ENCODE measurements at regions not wholly inside any gene's neighbourhood (a gene's known extent, or its start where the extent isn't known, plus 50 kb on each side); places are given as distances from the start of the nearest gene placed in this dataset.

DNA sequence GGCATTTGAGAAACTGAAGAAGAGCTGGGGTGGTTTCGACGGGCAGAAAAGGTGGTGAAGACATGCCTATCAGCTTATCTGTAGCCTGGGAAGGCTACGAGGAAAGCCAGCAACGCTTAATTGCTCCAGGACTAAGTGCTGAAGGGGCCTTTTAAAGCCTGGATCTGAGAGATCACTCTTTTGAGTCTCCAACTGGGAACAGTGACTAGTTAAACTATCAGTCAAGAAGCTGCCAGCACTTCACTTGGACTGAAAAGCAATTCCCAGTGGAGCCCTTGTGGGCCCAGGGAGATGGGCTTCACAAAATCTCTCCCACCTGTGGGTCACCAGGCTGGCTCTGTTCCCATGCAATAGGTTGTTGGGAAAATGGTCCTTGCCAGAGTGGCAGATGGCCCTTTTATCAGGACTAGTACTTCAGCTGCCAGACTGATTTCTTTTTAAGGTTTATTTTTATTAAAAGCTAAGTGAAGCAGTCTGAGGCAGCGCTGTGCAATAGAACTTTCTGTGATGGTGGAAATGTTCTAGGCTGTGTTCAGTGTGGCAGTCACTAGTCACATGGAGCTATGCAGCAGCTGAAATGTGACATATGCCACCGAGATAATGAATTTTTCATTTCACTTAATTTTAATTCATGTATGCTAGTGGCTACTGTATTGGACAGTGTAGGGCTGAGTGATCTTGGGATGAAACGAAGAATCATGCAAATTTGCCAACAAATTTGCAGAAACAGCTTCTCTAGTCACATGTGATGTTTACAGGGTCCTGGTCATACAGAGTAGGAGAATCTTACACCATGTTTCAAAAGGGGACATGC, 276.8 kb downstream of the PCNX1 start:
- Histone ChIP-seq H3K9me3 (no peaks in the 10 kb centered on the region), H3K4me3 (no peak overlapping the region), H3K36me3 (no peaks in the 10 kb centered on the region), H3K27ac (no peak overlapping the region), H3K27me3 (replicated peaks; ENCODE audit: insufficient read depth) (no peaks in the 10 kb centered on the region), H3K4me1 (ENCODE audit: control insufficient read depth in 1 of 2, low read depth in 2 of 2) (no peaks in the 10 kb centered on the region)
- ATAC-seq (ENCODE audit: insufficient number of reproducible peaks, low FRiP score, low read depth) (no peak), DNase-seq (ENCODE audit: low spot score) (no peak)
- TF ChIP-seq, protein P1, sequence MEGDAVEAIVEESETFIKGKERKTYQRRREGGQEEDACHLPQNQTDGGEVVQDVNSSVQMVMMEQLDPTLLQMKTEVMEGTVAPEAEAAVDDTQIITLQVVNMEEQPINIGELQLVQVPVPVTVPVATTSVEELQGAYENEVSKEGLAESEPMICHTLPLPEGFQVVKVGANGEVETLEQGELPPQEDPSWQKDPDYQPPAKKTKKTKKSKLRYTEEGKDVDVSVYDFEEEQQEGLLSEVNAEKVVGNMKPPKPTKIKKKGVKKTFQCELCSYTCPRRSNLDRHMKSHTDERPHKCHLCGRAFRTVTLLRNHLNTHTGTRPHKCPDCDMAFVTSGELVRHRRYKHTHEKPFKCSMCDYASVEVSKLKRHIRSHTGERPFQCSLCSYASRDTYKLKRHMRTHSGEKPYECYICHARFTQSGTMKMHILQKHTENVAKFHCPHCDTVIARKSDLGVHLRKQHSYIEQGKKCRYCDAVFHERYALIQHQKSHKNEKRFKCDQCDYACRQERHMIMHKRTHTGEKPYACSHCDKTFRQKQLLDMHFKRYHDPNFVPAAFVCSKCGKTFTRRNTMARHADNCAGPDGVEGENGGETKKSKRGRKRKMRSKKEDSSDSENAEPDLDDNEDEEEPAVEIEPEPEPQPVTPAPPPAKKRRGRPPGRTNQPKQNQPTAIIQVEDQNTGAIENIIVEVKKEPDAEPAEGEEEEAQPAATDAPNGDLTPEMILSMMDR (IDR thresholded peaks at IDR 0.05): no peak

DNA sequence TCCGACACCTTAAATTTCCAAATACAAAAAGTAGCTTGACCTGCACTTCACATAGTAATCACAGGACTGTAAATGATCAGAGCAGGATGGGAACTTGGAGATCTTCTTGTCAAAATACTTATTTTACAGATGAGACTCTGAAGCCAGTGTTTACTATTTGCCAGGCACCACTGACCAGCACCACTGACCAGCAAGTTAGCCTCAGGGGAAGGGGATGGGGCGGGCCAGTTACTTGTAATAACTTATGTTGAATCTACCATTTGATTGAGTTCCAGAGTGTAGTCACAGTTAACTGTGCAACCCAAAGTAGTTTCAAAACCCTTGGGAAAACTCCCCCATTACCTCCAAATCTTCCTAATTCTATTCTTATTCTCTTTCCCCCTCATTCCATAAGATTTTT, 278.4 kb downstream of the PCNX1 start:
- DNase-seq (ENCODE audit: low spot score) (no peak), ATAC-seq (ENCODE audit: insufficient number of reproducible peaks, low FRiP score, low read depth) (no peak)
- no peaks in the 10 kb centered on the region for H3K9me3 ChIP-seq
- H3K27ac ChIP-seq: no peak overlapping the region
- TF ChIP-seq, protein P1 (IDR thresholded peaks at IDR 0.05): no peak
- no peak overlapping the region for H3K4me3 ChIP-seq
- no peaks in the 10 kb centered on the region for H3K4me1 ChIP-seq (ENCODE audit: control insufficient read depth in 1 of 2, low read depth in 2 of 2)
- no peaks in the 10 kb centered on the region for H3K36me3 ChIP-seq
- H3K27me3 ChIP-seq (replicated peaks; ENCODE audit: insufficient read depth): no peaks in the 10 kb centered on the region

DNA sequence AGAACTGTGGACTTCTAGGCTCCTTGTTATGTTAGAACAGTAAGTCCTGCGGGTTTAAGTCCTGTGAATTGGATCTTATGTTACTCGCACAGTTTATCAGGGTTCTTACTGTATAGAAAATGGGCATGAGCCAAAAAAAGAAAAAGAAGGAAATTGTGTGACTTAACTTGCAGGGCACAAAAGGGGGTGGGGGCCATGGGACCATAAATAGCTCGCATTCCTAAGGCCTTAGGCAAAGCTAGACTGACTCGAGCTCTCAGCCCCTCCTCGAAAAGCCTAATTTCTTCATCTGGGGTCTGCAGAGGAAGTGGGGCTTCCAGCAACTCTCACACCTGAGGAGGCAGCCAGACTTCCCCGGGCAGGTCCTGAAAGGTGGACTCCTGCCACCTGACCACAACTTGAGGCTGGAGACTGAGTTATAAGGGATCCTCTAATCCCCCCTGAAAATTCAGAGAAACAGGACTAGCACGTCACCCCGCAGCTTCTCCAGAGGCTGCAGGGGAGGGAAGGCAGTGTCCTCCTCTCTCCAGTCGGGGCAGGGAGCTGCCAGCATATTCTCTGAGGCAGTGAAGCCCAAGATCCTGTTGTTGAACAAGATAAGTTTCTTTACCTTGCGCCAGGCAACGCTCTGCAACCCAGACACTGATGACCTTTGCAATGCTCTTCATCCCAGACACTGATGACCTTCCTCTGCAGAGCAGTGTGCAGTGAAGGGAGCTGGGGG, 280.5 kb downstream of the PCNX1 start:
- TF ChIP-seq, protein P1 (IDR thresholded peaks at IDR 0.05): no peak
- Histone ChIP-seq H3K9me3 (no peaks in the 10 kb centered on the region), H3K27ac (no peak overlapping the region), H3K27me3 (replicated peaks; ENCODE audit: insufficient read depth) (no peaks in the 10 kb centered on the region), H3K4me3 (no peak overlapping the region), H3K36me3 (no peaks in the 10 kb centered on the region), H3K4me1 (ENCODE audit: control insufficient read depth in 1 of 2, low read depth in 2 of 2) (no peaks in the 10 kb centered on the region)
- ATAC-seq (ENCODE audit: insufficient number of reproducible peaks, low FRiP score, low read depth): no peak
- DNase-seq (ENCODE audit: low spot score): no peak

DNA sequence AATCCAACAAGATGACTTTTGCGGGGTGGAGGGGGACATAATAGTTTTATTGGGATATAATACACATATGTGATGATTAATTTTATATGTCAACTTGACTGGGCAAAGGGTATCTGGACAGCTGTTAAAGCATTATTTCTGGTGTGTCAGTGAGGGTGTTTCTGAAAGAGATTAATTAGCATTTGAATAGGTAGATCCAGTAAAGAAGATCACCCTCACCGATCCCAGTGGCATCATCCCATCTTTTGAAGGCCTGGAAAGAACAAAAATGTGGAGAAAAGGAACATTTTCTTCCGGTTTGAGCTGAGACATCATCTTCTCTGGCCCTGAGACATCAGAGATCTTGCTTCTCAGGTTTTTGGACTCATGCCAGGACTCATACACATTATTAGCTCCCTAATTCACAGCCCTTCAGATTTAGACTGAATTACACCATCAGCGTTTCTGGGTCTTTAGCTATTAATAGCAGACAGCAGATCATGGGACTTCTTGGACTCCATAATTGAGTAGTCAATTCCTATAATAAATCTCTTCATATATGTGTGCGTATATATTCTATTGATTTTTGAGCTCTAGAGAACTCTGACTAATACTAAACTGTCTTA, 283.6 kb downstream of the PCNX1 start:
- no peak overlapping the region for H3K4me3 ChIP-seq
- H3K9me3 ChIP-seq: no peaks in the 10 kb centered on the region
- H3K27me3 ChIP-seq (replicated peaks; ENCODE audit: insufficient read depth): no peaks in the 10 kb centered on the region
- no peaks in the 10 kb centered on the region for H3K36me3 ChIP-seq
- DNase-seq (ENCODE audit: low spot score) (no peak), ATAC-seq (ENCODE audit: insufficient number of reproducible peaks, low FRiP score, low read depth) (no peak)
- H3K27ac ChIP-seq: no peak overlapping the region
- no peaks in the 10 kb centered on the region for H3K4me1 ChIP-seq (ENCODE audit: control insufficient read depth in 1 of 2, low read depth in 2 of 2)
- TF ChIP-seq, protein P1 (IDR thresholded peaks at IDR 0.05): no peak

DNA sequence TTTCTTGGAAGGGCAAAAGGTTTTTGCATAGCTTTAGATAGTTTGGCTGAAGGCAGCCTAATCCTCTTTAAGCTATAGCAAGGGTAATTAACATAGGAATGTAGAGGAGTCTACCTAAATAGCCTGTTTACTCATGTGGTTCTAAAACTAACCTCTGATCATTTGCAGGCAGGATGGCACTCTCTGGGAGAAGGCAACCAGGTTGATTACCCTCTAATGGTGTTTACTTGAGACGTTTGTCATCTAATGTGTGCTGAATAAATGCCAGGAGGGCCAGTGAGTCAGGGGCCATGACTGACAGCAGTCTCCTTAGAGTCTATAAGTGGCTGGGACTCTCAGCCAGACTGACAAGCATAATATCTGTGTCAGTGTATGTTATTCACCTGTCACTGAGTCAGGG, 286.4 kb downstream of the PCNX1 start:
- Histone ChIP-seq H3K27me3 (replicated peaks; ENCODE audit: insufficient read depth) (no peaks in the 10 kb centered on the region), H3K9me3 (no peaks in the 10 kb centered on the region), H3K4me1 (ENCODE audit: control insufficient read depth in 1 of 2, low read depth in 2 of 2) (no peaks in the 10 kb centered on the region), H3K36me3 (no peaks in the 10 kb centered on the region), H3K27ac (no peak overlapping the region), H3K4me3 (no peak overlapping the region)
- no peak for DNase-seq (ENCODE audit: low spot score)
- ATAC-seq (ENCODE audit: insufficient number of reproducible peaks, low FRiP score, low read depth): no peak
- TF ChIP-seq, protein P1 (IDR thresholded peaks at IDR 0.05): no peak
